Caco-2 (cell line): ENCODE measurements at regions not wholly inside any gene's neighbourhood (a gene's known extent, or its start where the extent isn't known, plus 50 kb on each side); places are given as distances from the start of the nearest gene placed in this dataset.

Experiments used
- BruUV-seq: library from RNA; stranded (reverse); fragments of 400-500 nt; replicated peaks from 2 replicates; lab custom pipeline; 2021; lab: Mats Ljungman, UMichigan
- CTCF ChIA-PET: fragments of 300-600 bp; sonication (Branson Sonifier 250); formaldehyde crosslinking; loops from one replicate; lab custom pipeline; 2022; ENCODE audit warnings: antibody characterized with exemption; lab: Charles Lee
- POLR2A ChIA-PET: fragments of 300-600 bp; sonication (Branson Sonifier 250); formaldehyde crosslinking; loops from one replicate; lab custom pipeline; 2022; ENCODE audit warnings: antibody characterized with exemption; lab: Charles Lee
- DNase-seq, 2 experiments: peaks; one replicate each; pipeline versions ENCODE4 v3.0.0 to v3.0.0-alpha.2; 2020 to 2022
- H3K27me3 ChIP-seq: replicated peaks from 2 replicates; pipeline ENCODE4 v1.6.0; 2011; ENCODE audit warnings: low read length; ENCODE audit not compliant: control insufficient read depth, insufficient read depth
- H3K36me3 ChIP-seq: 2 replicates; pipeline ENCODE4 v1.5.1; 2011; ENCODE audit warnings: low read length; ENCODE audit not compliant: control insufficient read depth, insufficient read depth
- H3K4me1 ChIP-seq: fragments of 250-450 bp; sonication (Bioruptor Pico); 2 replicates; pipeline ENCODE4 v1.5.1; 2020; ENCODE audit warnings: mild to moderate bottlenecking
- H3K4me3 ChIP-seq: 2 replicates; pipeline ENCODE4 v1.5.1; 2011; ENCODE audit warnings: low read depth, mild to moderate bottlenecking, control low read depth, low read length
- H3K9me3 ChIP-seq: fragments of 250-450 bp; sonication (Bioruptor Pico); 2 replicates; pipeline ENCODE4 v1.5.1; 2020; ENCODE audit warnings: mild to moderate bottlenecking, moderate library complexity
- H3K27ac Mint-ChIP-seq: one replicate; pipeline ENCODE4 v1.8.0; 2022; ENCODE audit warnings: mixed read lengths; ENCODE audit not compliant: unreplicated experiment
- H3K27me3 Mint-ChIP-seq: one replicate; pipeline ENCODE4 v1.8.0; 2022; ENCODE audit warnings: mixed read lengths; ENCODE audit not compliant: insufficient read depth, unreplicated experiment
- H3K36me3 Mint-ChIP-seq: one replicate; pipeline ENCODE4 v1.8.0; 2022; ENCODE audit warnings: mild to moderate bottlenecking, mixed read lengths; ENCODE audit not compliant: insufficient read depth, unreplicated experiment
- H3K4me1 Mint-ChIP-seq: one replicate; pipeline ENCODE4 v1.8.0; 2022; ENCODE audit warnings: low read depth, mixed read lengths; ENCODE audit not compliant: unreplicated experiment
- H3K4me3 Mint-ChIP-seq: one replicate; pipeline ENCODE4 v1.8.0; 2022; ENCODE audit warnings: mild to moderate bottlenecking, moderate library complexity, mixed read lengths; ENCODE audit not compliant: unreplicated experiment
- H3K9me3 Mint-ChIP-seq: one replicate; pipeline ENCODE4 v1.8.0; 2022; ENCODE audit warnings: mixed read lengths; ENCODE audit not compliant: unreplicated experiment
- CTCF ChIP-seq, 2 experiments: fragments of 200-600 bp in 1 of 2; IDR thresholded peaks; 1 replicate in 1 of 2; 2 replicates in 1 of 2; pipeline versions ENCODE4 v1.5.1 to v1.8.0; 2011 to 2022; ENCODE audit warnings: antibody characterized with exemption in 1 of 2, control low read depth in 1 of 2, inconsistent platforms in 1 of 2, low read depth in 1 of 2, low read length in 1 of 2, mild to moderate bottlenecking in 1 of 2, moderate library complexity in 1 of 2; ENCODE audit not compliant: insufficient read depth in 1 of 2, severe bottlenecking in 1 of 2, unreplicated experiment in 1 of 2
- intact Hi-C: fragments of 100-400 bp; cut with micrococcal nuclease; formaldehyde crosslinking; loops from one replicate; pipeline ENCODE4 v1.10.0; 2022; ENCODE audit not compliant: unreplicated experiment

GRCh38 chrX:128365492-128365891 lies 313.3 kb upstream of the ACTRT1 start:
- no peak overlapping the region for H3K4me3 Mint-ChIP-seq
- no peak overlapping the region for H3K27ac Mint-ChIP-seq
- H3K27me3 ChIP-seq, result no peaks in the 10 kb centered on the region
- no TSS peak for BruUV-seq
- no peaks in the 10 kb centered on the region for H3K4me1 ChIP-seq
- POLR2A ChIA-PET, result no interaction called here
- no peaks in the 10 kb centered on the region for H3K27me3 Mint-ChIP-seq
- no peaks in the 10 kb centered on the region for H3K36me3 Mint-ChIP-seq
- no peak for TF ChIP-seq CTCF (IDR thresholded peaks at IDR 0.05; ENCODE audit: insufficient read depth in 1 of 2, low read depth in 1 of 2, low read length in 1 of 2, severe bottlenecking in 1 of 2, unreplicated experiment in 1 of 2)
- H3K36me3 ChIP-seq, result no peaks in the 10 kb centered on the region
- no peak for DNase-seq
- intact Hi-C loops, result no loop called here
- CTCF ChIA-PET, result no interaction called here
- H3K4me1 Mint-ChIP-seq, result no peaks in the 10 kb centered on the region
- no peaks in the 10 kb centered on the region for H3K9me3 Mint-ChIP-seq
- no peak overlapping the region for H3K4me3 ChIP-seq
- H3K9me3 ChIP-seq, result no peaks in the 10 kb centered on the region

GRCh38 chrX:128335671-128336070 lies 283.5 kb upstream of the ACTRT1 start:
- intact Hi-C loops, result no loop called here

GRCh38 chrX:128334821-128335220 lies 282.6 kb upstream of the ACTRT1 start:
- Mint-ChIP-seq H3K36me3 (no peaks in the 10 kb centered on the region), H3K4me1 (no peaks in the 10 kb centered on the region), H3K4me3 (no peak overlapping the region), H3K27ac (no peak overlapping the region), H3K27me3 (no peaks in the 10 kb centered on the region), H3K9me3 (no peaks in the 10 kb centered on the region)
- BruUV-seq, result no TSS peak
- no peak for TF ChIP-seq CTCF (IDR thresholded peaks at IDR 0.05; ENCODE audit: insufficient read depth in 1 of 2, low read depth in 1 of 2, low read length in 1 of 2, severe bottlenecking in 1 of 2, unreplicated experiment in 1 of 2)
- H3K9me3 ChIP-seq, result no peaks in the 10 kb centered on the region
- no peak for DNase-seq
- H3K27me3 ChIP-seq, result no peaks in the 10 kb centered on the region
- ChIA-PET POLR2A (no interaction called here), CTCF (no interaction called here)
- H3K4me1 ChIP-seq, result no peaks in the 10 kb centered on the region
- H3K4me3 ChIP-seq, result no peak overlapping the region
- intact Hi-C loops, result no loop called here
- H3K36me3 ChIP-seq, result no peaks in the 10 kb centered on the region

More at GRCh38 chrX:128335671-128336070, 283.5 kb upstream of the ACTRT1 start:
- H3K27me3 Mint-ChIP-seq, result no peaks in the 10 kb centered on the region
- H3K4me1 ChIP-seq, result no peaks in the 10 kb centered on the region
- no peak overlapping the region for H3K27ac Mint-ChIP-seq
- no peak overlapping the region for H3K4me3 Mint-ChIP-seq
- ChIA-PET CTCF (no interaction called here), POLR2A (no interaction called here)
- no peak overlapping the region for H3K4me3 ChIP-seq
- H3K9me3 ChIP-seq, result no peaks in the 10 kb centered on the region
- no peaks in the 10 kb centered on the region for H3K4me1 Mint-ChIP-seq
- no TSS peak for BruUV-seq
- H3K36me3 Mint-ChIP-seq, result no peaks in the 10 kb centered on the region
- no peaks in the 10 kb centered on the region for H3K27me3 ChIP-seq
- no peak for DNase-seq
- no peaks in the 10 kb centered on the region for H3K36me3 ChIP-seq
- TF ChIP-seq CTCF (IDR thresholded peaks at IDR 0.05; ENCODE audit: insufficient read depth in 1 of 2, low read depth in 1 of 2, low read length in 1 of 2, severe bottlenecking in 1 of 2, unreplicated experiment in 1 of 2), result no peak
- no peaks in the 10 kb centered on the region for H3K9me3 Mint-ChIP-seq
